CD4-positive, alpha-beta T cell (primary cell): ENCODE measurements at regions not wholly inside any gene's neighbourhood (a gene's known extent, or its start where the extent isn't known, plus 50 kb on each side); places are given as distances from the start of the nearest gene placed in this dataset.

Experiments
- ATAC-seq: fragments of 200-7000 bp; cut with Tn5 transposase; one replicate; pipeline ENCODE4 v1.10.0; 2022; ENCODE audit warnings: mild to moderate bottlenecking; ENCODE audit not compliant: poor library complexity
- CTCF ChIA-PET: fragments of 350-600 bp; sonication (Branson Sonifier 250); formaldehyde crosslinking; loops from one replicate; lab custom pipeline; 2021; ENCODE audit warnings: antibody characterized with exemption, inconsistent platforms; lab: Charles Lee
- POLR2A ChIA-PET: fragments of 350-600 bp; sonication (Branson Sonifier 250); formaldehyde crosslinking; loops from one replicate; lab custom pipeline; 2021; ENCODE audit warnings: antibody characterized with exemption, inconsistent platforms; lab: Charles Lee
- DNase-seq, 14 experiments: peaks; one replicate each; pipeline ENCODE4 v3.0.0-alpha.2; 2013 to 2020; ENCODE audit warnings: mixed read lengths in 2 of 14
- H3K27ac ChIP-seq, 2 donors: one replicate each; pipeline versions ENCODE4 v1.5.1 to v1.7.0; 2013; ENCODE audit warnings: low read length in 2 of 2, low read depth in 1 of 2, mild to moderate bottlenecking in 1 of 2
- H3K27me3 ChIP-seq, 2 experiments: 1 replicate in 1 of 2; 2 replicates in 1 of 2; pipeline versions ENCODE4 v1.6.1 to v1.7.0; 2013; ENCODE audit warnings: low read length in 2 of 2, control low read depth in 1 of 2, mild to moderate bottlenecking in 1 of 2, moderate library complexity in 1 of 2; ENCODE audit not compliant: insufficient read depth in 2 of 2, control insufficient read depth in 1 of 2
- H3K36me3 ChIP-seq: one replicate; pipeline ENCODE4 v1.6.1; 2013; ENCODE audit warnings: low read length, control low read depth; ENCODE audit not compliant: insufficient read depth
- H3K4me1 ChIP-seq: one replicate; pipeline ENCODE4 v1.6.1; 2013; ENCODE audit warnings: low read length, control low read depth; ENCODE audit not compliant: insufficient read depth
- H3K4me3 ChIP-seq: one replicate; pipeline ENCODE4 v1.5.1; 2013; ENCODE audit warnings: mild to moderate bottlenecking, low read length, moderate library complexity
- H3K9me3 ChIP-seq, 2 experiments: 1 replicate in 1 of 2; 2 replicates in 1 of 2; pipeline versions ENCODE4 v1.6.1 to v1.7.0; 2013; ENCODE audit warnings: low read length in 2 of 2, mild to moderate bottlenecking in 2 of 2, control low read depth in 1 of 2, moderate library complexity in 1 of 2; ENCODE audit not compliant: control insufficient read depth in 1 of 2, insufficient read depth in 1 of 2
- H3K27ac Mint-ChIP-seq: one replicate; pipeline ENCODE4 v1.8.0; 2020; ENCODE audit warnings: mixed read lengths
- H3K27me3 Mint-ChIP-seq: one replicate; pipeline ENCODE4 v1.8.0; 2021; ENCODE audit warnings: mixed read lengths
- H3K36me3 Mint-ChIP-seq: one replicate; pipeline ENCODE4 v1.8.0; 2021; ENCODE audit warnings: low read depth, mixed read lengths
- H3K4me1 Mint-ChIP-seq: one replicate; pipeline ENCODE4 v1.8.0; 2021; ENCODE audit warnings: low read depth, mixed read lengths
- H3K4me3 Mint-ChIP-seq: one replicate; pipeline ENCODE4 v1.8.0; 2020; ENCODE audit warnings: mild to moderate bottlenecking, mixed read lengths
- H3K9me3 Mint-ChIP-seq: one replicate; pipeline ENCODE4 v1.8.0; 2020; ENCODE audit warnings: mixed read lengths
- intact Hi-C, 2 experiments: fragments of 100-400 bp; cut with DNase I in 1 of 2; cut with micrococcal nuclease in 1 of 2; formaldehyde crosslinking; loops; one replicate each; pipeline versions ENCODE4 v1.15.1 to v1.9.0; 2023 to 2025; cut with DNase I, micrococcal nuclease
- TF ChIP-seq, protein P1 (sequence below): fragments of 200-600 bp; IDR thresholded peaks from one replicate; pipeline ENCODE4 v1.8.0; 2022; ENCODE audit warnings: antibody characterized with exemption, mild to moderate bottlenecking

DNA sequence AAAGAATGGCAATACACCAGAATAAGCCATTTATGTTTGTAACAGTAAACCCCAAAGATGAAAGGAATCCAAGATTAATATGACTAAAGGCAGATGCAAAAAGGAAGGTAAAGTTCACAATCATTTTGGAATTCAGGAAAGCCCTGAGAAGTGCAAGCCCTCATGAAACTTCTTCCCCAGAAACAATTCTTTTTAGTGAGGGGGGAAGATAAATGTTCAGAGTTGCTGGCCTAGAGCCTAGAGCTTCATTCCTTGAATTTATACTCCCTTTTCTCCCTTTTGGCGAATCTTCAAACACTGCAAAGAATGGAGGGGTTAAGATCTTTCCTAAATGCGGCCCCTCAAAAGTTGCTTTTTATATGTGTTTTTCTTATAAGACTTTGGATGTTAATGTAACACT, 368.8 kb downstream of the MEIS1 start:
- no peak overlapping the region for H3K27ac Mint-ChIP-seq
- DNase-seq (no peak), ATAC-seq (no peak)
- Histone ChIP-seq H3K4me1 (no peaks in the 10 kb centered on the region), H3K4me3 (no peak overlapping the region), H3K27ac (no peak overlapping the region), H3K9me3 (peaks cover 0 to 3% of the 10 kb centered on the region in 2 experiments), H3K36me3 (no peaks in the 10 kb centered on the region), H3K27me3 (no peaks in the 10 kb centered on the region)
- intact Hi-C loops: no loop called here
- ChIA-PET POLR2A (no interaction called here), CTCF (no interaction called here)
- peaks cover 2% of the 10 kb centered on the region for H3K9me3 Mint-ChIP-seq
- no peaks in the 10 kb centered on the region for H3K4me1 Mint-ChIP-seq
- no peak overlapping the region for H3K4me3 Mint-ChIP-seq
- TF ChIP-seq, protein P1, sequence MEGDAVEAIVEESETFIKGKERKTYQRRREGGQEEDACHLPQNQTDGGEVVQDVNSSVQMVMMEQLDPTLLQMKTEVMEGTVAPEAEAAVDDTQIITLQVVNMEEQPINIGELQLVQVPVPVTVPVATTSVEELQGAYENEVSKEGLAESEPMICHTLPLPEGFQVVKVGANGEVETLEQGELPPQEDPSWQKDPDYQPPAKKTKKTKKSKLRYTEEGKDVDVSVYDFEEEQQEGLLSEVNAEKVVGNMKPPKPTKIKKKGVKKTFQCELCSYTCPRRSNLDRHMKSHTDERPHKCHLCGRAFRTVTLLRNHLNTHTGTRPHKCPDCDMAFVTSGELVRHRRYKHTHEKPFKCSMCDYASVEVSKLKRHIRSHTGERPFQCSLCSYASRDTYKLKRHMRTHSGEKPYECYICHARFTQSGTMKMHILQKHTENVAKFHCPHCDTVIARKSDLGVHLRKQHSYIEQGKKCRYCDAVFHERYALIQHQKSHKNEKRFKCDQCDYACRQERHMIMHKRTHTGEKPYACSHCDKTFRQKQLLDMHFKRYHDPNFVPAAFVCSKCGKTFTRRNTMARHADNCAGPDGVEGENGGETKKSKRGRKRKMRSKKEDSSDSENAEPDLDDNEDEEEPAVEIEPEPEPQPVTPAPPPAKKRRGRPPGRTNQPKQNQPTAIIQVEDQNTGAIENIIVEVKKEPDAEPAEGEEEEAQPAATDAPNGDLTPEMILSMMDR: no peak
- H3K27me3 Mint-ChIP-seq: no peaks in the 10 kb centered on the region
- H3K36me3 Mint-ChIP-seq: no peaks in the 10 kb centered on the region

DNA sequence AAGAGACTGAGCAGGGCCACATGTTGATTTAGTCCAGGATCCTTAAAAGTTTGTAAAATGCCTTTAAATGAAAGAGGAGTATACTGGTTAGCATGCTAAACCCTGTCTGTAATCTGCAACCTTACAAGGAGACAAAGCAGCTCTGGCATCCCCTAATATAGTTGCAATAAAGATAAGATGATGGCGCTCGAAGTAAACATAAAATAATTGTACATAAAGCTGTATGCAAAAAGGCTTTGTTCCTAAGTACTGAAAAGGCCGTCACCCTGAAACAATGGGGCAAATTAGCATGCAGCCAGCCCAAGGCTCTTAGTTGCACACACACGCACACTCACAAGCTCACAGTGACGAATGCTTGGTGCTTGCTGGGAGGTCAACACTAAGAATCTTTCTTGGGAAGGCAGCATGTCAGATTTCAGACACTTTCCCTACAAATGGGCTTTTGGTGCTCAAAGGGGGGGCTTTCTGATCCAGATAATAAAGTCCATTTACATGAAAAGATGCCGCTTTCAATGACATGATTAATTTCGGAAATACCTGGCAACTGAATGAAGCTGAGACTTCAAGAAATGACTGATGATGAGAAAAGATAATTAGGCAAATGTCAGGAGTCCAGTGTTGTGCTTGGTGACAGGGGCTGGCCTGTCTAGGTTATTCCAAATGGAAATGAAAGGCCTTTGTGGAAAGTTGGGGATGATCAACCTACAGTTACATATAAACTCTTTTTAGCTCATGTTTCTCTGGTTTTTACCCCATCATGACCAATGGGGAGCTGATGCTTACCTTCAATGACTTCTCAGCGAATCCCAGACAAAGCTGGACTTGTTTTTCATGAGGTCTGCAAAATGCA, 370.3 kb downstream of the MEIS1 start:
- POLR2A ChIA-PET: no interaction called here

DNA sequence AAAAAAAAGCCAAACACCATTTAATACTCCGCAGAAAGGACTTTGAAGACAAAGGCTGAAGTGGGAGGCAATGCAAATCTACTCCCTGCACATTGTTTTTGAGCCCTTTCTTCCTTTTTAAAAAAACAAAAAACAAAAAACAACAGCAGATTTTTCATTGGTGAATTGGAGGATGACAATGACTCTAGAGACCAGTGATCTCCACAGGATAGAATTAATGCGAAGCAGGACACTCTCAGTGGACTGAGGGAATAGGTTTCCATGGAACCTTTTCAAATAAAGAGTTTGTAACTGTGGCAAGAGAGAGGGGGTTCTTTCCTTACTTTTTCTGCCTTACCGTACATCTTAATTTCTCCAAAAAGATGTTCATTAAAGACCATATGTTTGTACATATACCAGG, 371.0 kb downstream of the MEIS1 start:
- Histone ChIP-seq H3K27ac (no peak overlapping the region), H3K36me3 (no peaks in the 10 kb centered on the region), H3K4me1 (no peaks in the 10 kb centered on the region), H3K9me3 (peaks cover 0 to 3% of the 10 kb centered on the region in 2 experiments), H3K4me3 (no peak overlapping the region), H3K27me3 (no peaks in the 10 kb centered on the region)
- ChIA-PET POLR2A (no interaction called here), CTCF (no interaction called here)
- H3K9me3 Mint-ChIP-seq: peaks cover 2% of the 10 kb centered on the region
- H3K27me3 Mint-ChIP-seq: no peaks in the 10 kb centered on the region
- H3K4me3 Mint-ChIP-seq: no peak overlapping the region
- no peak for DNase-seq
- no peak for ATAC-seq
- intact Hi-C loops: no loop called here
- TF ChIP-seq, protein P1: no peak
- H3K4me1 Mint-ChIP-seq: no peaks in the 10 kb centered on the region
- no peaks in the 10 kb centered on the region for H3K36me3 Mint-ChIP-seq
- no peak overlapping the region for H3K27ac Mint-ChIP-seq

More for the DNA sequence above, 370.3 kb downstream of the MEIS1 start:
- Histone ChIP-seq H3K27me3 (no peaks in the 10 kb centered on the region), H3K9me3 (peaks cover 0 to 3% of the 10 kb centered on the region in 2 experiments), H3K4me3 (no peak overlapping the region), H3K36me3 (no peaks in the 10 kb centered on the region), H3K27ac (no peak overlapping the region), H3K4me1 (no peaks in the 10 kb centered on the region)
- Mint-ChIP-seq H3K36me3 (no peaks in the 10 kb centered on the region), H3K4me1 (no peaks in the 10 kb centered on the region), H3K27me3 (no peaks in the 10 kb centered on the region), H3K27ac (no peak overlapping the region), H3K4me3 (no peak overlapping the region), H3K9me3 (peaks cover 2% of the 10 kb centered on the region)
- CTCF ChIA-PET: interaction anchor here (0.6 kb wide), 1 partner anchor 80 kb away, joined by 4 read pairs; no protein-coding TSS in a partner anchor
- intact Hi-C loops: no loop called here
- ATAC-seq (no peak), DNase-seq (no peak)
- TF ChIP-seq, protein P1: no peak
